CD4-positive, alpha-beta T cell treated with Interleukin-12 subunit alpha and Interleukin-12 subunit beta, for 1 hour (primary cell): ENCODE measurements at regions not wholly inside any gene's neighbourhood (a gene's known extent, or its start where the extent isn't known, plus 50 kb on each side); places are given as distances from the start of the nearest gene placed in this dataset.

Experiments
- DNase-seq: peaks from one replicate; pipeline ENCODE4 v3.0.0-alpha.2; 2020

DNA sequence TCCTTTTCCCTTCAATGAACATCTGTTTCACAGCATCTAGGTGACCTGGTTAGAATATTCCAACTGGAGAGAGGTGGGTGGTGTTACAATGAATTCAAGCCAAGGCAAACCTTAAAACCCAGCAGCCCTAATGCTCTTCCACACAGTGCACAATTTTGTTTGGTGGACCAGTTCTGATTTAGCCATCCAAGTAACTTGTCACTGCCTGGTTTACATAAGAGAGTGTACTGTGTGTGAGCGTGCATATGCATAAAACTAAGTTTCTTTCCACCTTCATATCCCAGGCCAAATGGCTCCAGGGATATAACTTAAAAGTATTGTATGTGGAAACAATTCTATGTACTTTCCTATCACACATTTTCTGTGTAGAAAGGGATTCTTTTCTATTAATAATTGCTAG is 200.4 kb upstream of the FAR2 start:
- DNase-seq = no peak

DNA sequence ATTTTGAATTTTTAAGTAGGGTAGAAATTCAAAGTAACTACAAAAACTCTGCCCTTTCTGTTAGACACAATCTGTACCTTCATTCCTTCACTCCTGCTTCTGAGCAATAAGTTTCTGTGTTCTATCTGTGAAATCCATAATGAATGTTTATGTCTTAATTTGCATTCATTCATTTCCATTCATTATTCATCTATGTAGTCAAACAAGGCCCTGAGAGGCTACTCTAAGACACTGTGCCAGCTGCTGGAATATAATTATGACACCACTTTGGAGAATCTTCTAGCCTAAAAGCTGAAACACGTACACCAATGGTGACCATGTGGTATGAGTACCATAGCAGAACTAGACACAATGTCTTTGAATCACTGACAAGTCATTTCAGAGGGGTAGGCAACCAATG is 199.9 kb upstream of the FAR2 start:
- no peak for DNase-seq

- DNase-seq = no peak
Measured at GRCh38 chr12:28950049-28950448, 199.0 kb upstream of the FAR2 start.

DNA sequence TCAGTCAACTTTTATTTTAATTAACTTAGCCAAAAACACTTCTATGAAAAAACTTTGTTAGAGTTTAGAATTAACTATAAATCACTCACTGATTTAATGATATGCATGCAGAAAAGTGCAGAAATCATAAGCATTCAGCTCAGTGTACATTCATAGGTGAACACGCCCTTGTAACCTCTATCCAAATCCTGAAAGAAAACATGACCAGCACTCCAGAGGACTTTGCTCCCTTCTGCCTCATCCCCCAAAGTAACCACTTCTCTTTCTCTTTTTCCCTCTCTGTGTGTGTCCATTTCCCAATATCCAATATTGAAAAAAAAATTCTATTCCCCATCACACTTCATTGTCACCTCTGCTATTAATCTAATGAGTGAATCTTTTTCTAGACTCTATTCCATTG is 197.1 kb upstream of the FAR2 start:
- DNase-seq = no peak

DNA sequence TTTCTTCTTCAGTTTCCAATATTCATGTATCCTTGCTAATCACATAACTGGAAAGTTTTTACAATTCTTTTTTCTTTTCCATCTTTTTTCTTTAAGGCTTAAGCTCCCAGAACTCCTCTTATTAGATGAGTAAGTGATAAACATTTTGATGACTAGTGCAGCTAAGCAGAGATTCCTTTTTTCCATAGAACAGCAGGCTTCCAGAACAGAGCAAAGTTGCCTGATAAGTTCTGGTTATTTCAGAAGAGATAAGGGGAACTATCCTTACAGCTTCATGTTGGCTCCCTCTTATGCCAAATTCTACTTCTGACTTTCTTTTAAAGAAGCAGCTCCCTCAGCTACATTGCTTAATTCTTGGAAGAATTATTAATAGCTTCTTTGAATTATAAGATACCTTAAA is 194.7 kb upstream of the FAR2 start:
- DNase-seq = no peak

DNA sequence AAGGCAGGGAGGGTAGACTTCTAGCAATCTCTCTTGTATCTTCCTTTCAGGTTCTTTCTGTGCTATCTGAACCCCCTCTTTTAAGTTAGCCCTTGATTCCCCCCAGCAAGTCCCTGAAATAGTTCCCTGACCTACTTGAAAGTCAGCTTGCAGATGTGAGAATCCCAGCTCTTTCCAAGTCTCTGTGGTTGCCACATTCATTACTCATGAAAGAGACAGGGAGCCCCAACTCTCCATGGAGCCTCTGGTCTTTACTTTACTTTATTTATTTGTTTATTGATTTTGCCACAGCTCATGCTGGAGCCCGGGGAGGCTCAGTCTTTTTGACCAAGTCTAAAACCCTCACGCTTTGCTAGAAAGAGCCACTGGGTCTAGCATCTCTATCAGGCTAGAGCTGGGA is 193.6 kb upstream of the FAR2 start:
- no peak for DNase-seq

GRCh38 chr12:28955931-28956330 is 193.1 kb upstream of the FAR2 start:
- no peak for DNase-seq

DNA sequence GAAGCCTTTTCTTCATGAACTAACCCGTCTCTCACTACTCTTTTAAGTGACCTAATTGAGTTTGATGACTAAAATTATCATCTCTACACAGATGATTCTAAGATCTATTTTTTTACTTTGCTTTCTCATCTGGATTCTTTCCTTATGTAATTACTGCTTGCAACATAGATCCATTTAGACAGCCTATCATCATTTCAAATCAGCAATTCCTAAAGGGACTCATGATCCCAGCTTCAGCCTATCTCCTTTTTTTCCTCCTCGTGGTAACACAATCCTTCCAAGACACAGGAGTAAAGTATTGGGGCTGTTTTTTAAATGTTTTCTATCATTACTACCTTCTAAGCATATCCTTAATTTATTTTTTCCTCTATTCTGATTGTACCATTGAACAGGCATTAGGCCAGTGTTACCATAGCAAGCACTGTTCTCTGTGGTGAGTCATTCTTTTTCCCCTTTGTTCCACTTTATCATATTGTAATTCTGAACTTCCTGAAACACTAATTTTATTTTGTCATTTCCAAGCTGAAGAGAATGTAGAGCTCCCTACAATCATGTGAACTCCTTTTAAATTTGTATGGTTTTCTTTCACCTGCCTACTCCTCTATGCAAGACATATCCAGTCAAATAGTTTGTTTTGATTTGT is 190.4 kb upstream of the FAR2 start:
- DNase-seq = no peak

- DNase-seq = no peak
Measured at GRCh38 chr12:28961948-28962384, 187.1 kb upstream of the FAR2 start.

- no peak for DNase-seq
Measured at GRCh38 chr12:28963554-28963953, 185.5 kb upstream of the FAR2 start.

- DNase-seq = no peak
Measured at GRCh38 chr12:28966046-28966780, 182.9 kb upstream of the FAR2 start.

- DNase-seq = no peak
Measured at GRCh38 chr12:28967426-28967825, 181.7 kb upstream of the FAR2 start.

- DNase-seq = no peak
Measured at GRCh38 chr12:28973491-28973890, 175.6 kb upstream of the FAR2 start.

GRCh38 chr12:28974166-28974565 is 174.9 kb upstream of the FAR2 start:
- no peak for DNase-seq

DNA sequence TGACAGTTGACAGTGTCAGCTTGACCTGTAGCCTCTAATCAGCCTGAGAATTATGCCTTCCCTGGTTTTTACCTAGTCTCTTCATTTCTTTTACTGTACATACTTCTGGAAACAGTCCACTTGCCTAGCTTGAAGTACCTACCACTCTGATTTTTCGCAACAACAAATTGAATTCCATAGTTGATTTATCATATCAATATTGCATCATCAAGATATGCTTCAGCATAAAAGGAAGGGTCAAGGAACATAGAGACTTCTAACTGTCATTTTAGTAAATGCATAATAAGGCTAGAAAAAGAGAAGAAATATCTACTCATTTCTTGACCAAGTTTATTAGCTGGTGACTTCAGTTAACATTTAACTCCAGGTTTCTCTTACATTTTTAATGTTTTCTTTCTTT is 174.2 kb upstream of the FAR2 start:
- no peak for DNase-seq

GRCh38 chr12:28975564-28976340 is 173.3 kb upstream of the FAR2 start:
- no peak for DNase-seq

- no peak for DNase-seq
Measured at GRCh38 chr12:28980436-28980835, 168.6 kb upstream of the FAR2 start.

- DNase-seq = no peak
Measured at GRCh38 chr12:28987538-28988324, 161.3 kb upstream of the FAR2 start.

- DNase-seq = no peak
Measured at GRCh38 chr12:28988325-28988704, 160.8 kb upstream of the FAR2 start.

- DNase-seq = no peak
Measured at GRCh38 chr12:28991626-28992025, 157.5 kb upstream of the FAR2 start.

- DNase-seq = no peak
Measured at GRCh38 chr12:28993720-28994119, 155.4 kb upstream of the FAR2 start.

DNA sequence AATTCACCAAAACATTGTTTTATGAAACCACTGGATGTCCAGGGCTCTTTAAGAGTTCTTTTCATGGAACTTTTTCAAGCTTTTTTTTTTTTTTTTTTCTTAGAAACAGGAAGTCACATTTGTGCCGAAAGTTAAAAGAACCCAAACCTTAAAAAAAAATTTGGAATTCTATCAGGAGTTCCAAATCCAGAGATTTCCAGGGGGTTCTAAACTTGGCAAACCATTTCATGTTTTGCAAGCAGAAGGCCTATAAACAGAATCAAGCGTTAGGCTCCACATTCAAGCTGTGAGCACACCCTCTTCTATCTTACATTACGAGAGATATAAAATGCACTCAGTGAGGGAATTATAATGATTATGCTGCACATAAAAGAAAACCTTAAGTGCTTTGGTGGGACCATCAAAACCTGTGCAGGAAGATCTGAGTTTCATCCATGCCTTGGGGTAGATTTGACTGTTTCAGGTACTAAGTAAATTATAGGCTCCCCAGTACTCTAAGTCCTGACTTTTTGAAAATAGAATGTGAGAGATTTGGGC is 154.8 kb upstream of the FAR2 start:
- no peak for DNase-seq

DNA sequence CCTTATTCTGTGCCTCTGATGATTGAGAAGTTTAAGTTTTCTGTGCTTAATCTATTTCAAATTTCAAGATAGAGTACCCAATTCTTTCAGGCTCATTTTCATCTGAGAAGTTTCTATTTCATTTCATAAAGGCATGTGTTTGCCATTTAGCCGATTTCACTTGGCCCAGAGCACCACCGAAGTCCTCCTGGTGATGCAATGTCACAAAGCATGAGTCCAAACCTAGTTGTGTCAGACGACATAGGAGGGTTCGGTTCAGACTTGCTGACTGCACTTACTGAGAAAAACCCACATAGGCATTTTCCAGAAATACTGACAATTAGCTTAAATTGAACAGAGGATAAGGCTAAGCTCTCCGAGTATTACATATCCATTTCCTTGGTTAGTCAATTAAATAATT is 152.4 kb upstream of the FAR2 start:
- no peak for DNase-seq
